ENCODE measurements at regions not wholly inside any gene's neighbourhood (a gene's known extent, or its start where the extent isn't known, plus 50 kb on each side); places are given as distances from the start of the nearest gene placed in this dataset.
A peak's percentile ranks its signal among the peaks of the same experiment; 100 is the strongest.

DNA sequence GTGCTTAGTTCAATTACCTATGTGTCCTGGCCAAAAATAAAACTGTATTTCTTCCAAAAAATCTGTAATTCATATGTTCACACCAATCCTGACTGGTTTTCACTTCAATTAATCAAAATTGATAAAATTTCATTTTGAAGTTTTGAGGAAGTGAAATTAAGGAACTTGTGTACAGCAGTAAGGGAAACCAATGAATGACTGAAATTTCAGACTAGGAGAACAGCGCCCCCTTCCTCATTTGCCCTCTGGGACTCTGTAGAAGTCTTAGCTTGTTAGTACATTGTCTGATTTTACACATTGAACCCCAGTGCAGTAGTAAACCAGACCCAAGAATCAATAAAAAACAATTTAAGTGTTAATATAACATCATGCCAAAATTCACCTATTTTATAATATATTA, 495.3 kb upstream of the AGTR1 start:
- no TSS peak for BruUV-seq (replicated peaks)
- Histone ChIP-seq H3K4me1 (ENCODE audit: insufficient read depth, low read length, poor library complexity, severe bottlenecking) (no peaks in the 10 kb centered on the region), H3K27ac (ENCODE audit: low read depth, low read length, poor library complexity, severe bottlenecking) (no peak overlapping the region), H3K4me3 (ENCODE audit: low read depth, low read length, poor library complexity, severe bottlenecking) (no peak overlapping the region), H3K27me3 (replicated peaks; ENCODE audit: insufficient read depth, low read depth, low read length, poor library complexity) (no peaks in the 10 kb centered on the region), H3K9me3 (ENCODE audit: low read depth, low read length, poor library complexity, severe bottlenecking) (no peaks in the 10 kb centered on the region), H3K36me3 (ENCODE audit: insufficient read depth, low read length, poor library complexity, severe bottlenecking) (no peaks in the 10 kb centered on the region)
- TF ChIP-seq EZH2 (IDR thresholded peaks at IDR 0.05; ENCODE audit: borderline replicate concordance, low read depth, low read length, poor library complexity, severe bottlenecking), result no peak
- TF ChIP-seq, protein P1, sequence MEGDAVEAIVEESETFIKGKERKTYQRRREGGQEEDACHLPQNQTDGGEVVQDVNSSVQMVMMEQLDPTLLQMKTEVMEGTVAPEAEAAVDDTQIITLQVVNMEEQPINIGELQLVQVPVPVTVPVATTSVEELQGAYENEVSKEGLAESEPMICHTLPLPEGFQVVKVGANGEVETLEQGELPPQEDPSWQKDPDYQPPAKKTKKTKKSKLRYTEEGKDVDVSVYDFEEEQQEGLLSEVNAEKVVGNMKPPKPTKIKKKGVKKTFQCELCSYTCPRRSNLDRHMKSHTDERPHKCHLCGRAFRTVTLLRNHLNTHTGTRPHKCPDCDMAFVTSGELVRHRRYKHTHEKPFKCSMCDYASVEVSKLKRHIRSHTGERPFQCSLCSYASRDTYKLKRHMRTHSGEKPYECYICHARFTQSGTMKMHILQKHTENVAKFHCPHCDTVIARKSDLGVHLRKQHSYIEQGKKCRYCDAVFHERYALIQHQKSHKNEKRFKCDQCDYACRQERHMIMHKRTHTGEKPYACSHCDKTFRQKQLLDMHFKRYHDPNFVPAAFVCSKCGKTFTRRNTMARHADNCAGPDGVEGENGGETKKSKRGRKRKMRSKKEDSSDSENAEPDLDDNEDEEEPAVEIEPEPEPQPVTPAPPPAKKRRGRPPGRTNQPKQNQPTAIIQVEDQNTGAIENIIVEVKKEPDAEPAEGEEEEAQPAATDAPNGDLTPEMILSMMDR (conservative IDR thresholded peaks at IDR 0.05; ENCODE audit: low read depth, low read length), result peak; percentile 45; the same call in 1 of the 2 replicates
- POLR2A ChIA-PET (ENCODE audit: low non-redundant PET), result no interaction called here
- DNase-seq (ENCODE audit: low spot score), result no peak
- CTCF ChIA-PET, result no interaction called here
- intact Hi-C loops (cut with micrococcal nuclease; ENCODE audit: unreplicated experiment), result no loop called here

DNA sequence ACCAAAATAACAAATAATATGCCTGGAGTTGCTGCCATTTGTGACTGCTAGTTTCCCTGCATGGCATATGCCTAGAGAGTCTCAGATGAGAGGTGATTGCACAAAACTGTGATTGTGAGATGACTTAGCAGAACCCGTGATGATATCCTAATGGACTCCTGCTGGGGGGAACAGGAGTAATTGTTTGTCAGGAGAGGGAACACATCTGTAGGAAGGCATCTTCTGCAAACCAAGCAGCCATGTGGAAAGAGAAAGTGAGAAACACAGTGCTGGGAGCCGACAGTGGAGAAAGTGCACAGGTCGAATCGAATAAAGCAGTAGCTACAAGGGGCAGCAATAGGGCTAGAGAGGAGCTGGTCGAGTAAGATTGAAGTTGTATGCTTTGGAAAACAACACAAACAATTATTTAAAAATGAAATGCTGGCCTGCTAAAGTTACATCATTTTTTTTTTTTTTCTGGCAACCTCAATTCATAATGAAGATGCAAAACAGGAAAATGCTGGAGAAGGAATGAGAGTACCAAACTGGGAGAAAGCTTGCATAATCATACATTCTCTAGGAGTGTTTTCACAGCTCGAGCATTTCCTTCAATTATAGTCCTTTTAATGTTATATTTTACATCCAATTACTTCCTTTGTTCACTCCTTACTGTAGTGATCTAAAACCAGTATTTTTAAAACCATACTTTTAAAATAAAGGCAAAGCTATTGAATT, 494.2 kb upstream of the AGTR1 start:
- BruUV-seq (replicated peaks), result no TSS peak
- no peaks in the 10 kb centered on the region for H3K4me1 ChIP-seq (ENCODE audit: insufficient read depth, low read length, poor library complexity, severe bottlenecking)
- intact Hi-C loops (cut with micrococcal nuclease; ENCODE audit: unreplicated experiment), result no loop called here
- POLR2A ChIA-PET (ENCODE audit: low non-redundant PET), result no interaction called here
- H3K27me3 ChIP-seq (replicated peaks; ENCODE audit: insufficient read depth, low read depth, low read length, poor library complexity), result no peaks in the 10 kb centered on the region
- H3K4me3 ChIP-seq (ENCODE audit: low read depth, low read length, poor library complexity, severe bottlenecking), result no peak overlapping the region
- DNase-seq (ENCODE audit: low spot score), result peak; percentile 31
- H3K36me3 ChIP-seq (ENCODE audit: insufficient read depth, low read length, poor library complexity, severe bottlenecking), result no peaks in the 10 kb centered on the region
- H3K9me3 ChIP-seq (ENCODE audit: low read depth, low read length, poor library complexity, severe bottlenecking), result no peaks in the 10 kb centered on the region
- H3K27ac ChIP-seq (ENCODE audit: low read depth, low read length, poor library complexity, severe bottlenecking), result no peak overlapping the region
- TF ChIP-seq, protein P1 (conservative IDR thresholded peaks at IDR 0.05; ENCODE audit: low read depth, low read length), result no peak
- TF ChIP-seq EZH2 (IDR thresholded peaks at IDR 0.05; ENCODE audit: borderline replicate concordance, low read depth, low read length, poor library complexity, severe bottlenecking), result no peak
- CTCF ChIA-PET, result no interaction called here

- ChIA-PET POLR2A (ENCODE audit: low non-redundant PET) (no interaction called here), CTCF (no interaction called here)
- Histone ChIP-seq H3K27me3 (replicated peaks; ENCODE audit: insufficient read depth, low read depth, low read length, poor library complexity) (no peaks in the 10 kb centered on the region), H3K36me3 (ENCODE audit: insufficient read depth, low read length, poor library complexity, severe bottlenecking) (no peaks in the 10 kb centered on the region), H3K27ac (ENCODE audit: low read depth, low read length, poor library complexity, severe bottlenecking) (no peak overlapping the region), H3K4me3 (ENCODE audit: low read depth, low read length, poor library complexity, severe bottlenecking) (no peak overlapping the region), H3K4me1 (ENCODE audit: insufficient read depth, low read length, poor library complexity, severe bottlenecking) (no peaks in the 10 kb centered on the region), H3K9me3 (ENCODE audit: low read depth, low read length, poor library complexity, severe bottlenecking) (no peaks in the 10 kb centered on the region)
- BruUV-seq (replicated peaks), result no TSS peak
- no peak for DNase-seq (ENCODE audit: low spot score)
- TF ChIP-seq, protein P1 (conservative IDR thresholded peaks at IDR 0.05; ENCODE audit: low read depth, low read length), result no peak
- no peak for TF ChIP-seq EZH2 (IDR thresholded peaks at IDR 0.05; ENCODE audit: borderline replicate concordance, low read depth, low read length, poor library complexity, severe bottlenecking)
- intact Hi-C loops (cut with micrococcal nuclease; ENCODE audit: unreplicated experiment), result no loop called here
Measured at GRCh38 chr3:148204131-148204530, 493.6 kb upstream of the AGTR1 start.

Measured in A673 (cell line).